ENCODE measurements at regions not wholly inside any gene's neighbourhood (a gene's known extent, or its start where the extent isn't known, plus 50 kb on each side); places are given as distances from the start of the nearest gene placed in this dataset.

- POLR2A ChIA-PET: no interaction called here
These were observed 79.0 kb upstream of the NFE2L3 start for GRCh38 chr7:26073041-26073440.

More at GRCh38 chr7:26073041-26073440, 79.0 kb upstream of the NFE2L3 start:
- Histone ChIP-seq H3K27me3 (ENCODE audit: control insufficient read depth in 2 of 2, insufficient read depth in 2 of 2, low read length in 2 of 2) (peaks cover 11 to 19% of the 10 kb centered on the region in 2 experiments), H4K20me1 (replicated peaks; ENCODE audit: control insufficient read depth, extremely low read depth, insufficient read depth, low read length) (no peaks in the 10 kb centered on the region), H3K9me1 (replicated peaks; ENCODE audit: control insufficient read depth, extremely low read depth, insufficient read depth, low read length) (no peaks in the 10 kb centered on the region), H3K4me2 (ENCODE audit: insufficient read depth, low read length) (no peak overlapping the region), H3K9me3 (replicated peaks; ENCODE audit: control insufficient read depth, insufficient read depth, low read length) (no peaks in the 10 kb centered on the region), H3K4me1 (ENCODE audit: control insufficient read depth, extremely low read depth, insufficient read depth, low read length) (no peaks in the 10 kb centered on the region), H3K36me3 (ENCODE audit: control insufficient read depth in 2 of 2, extremely low read depth in 1 of 2, insufficient read depth in 2 of 2, low read length in 2 of 2) (no peaks in the 10 kb centered on the region), H3K27ac (ENCODE audit: insufficient read depth, low read depth, low read length) (no peak overlapping the region), H2AFZ (ENCODE audit: low read depth, low read length) (no peak overlapping the region), H3K79me2 (ENCODE audit: control insufficient read depth, insufficient read depth, low read length) (no peaks in the 10 kb centered on the region), H3K9ac (replicated peaks; ENCODE audit: extremely low read depth, insufficient read depth, low read length) (no peak overlapping the region), H3K4me3 (replicated peaks in 1 of 3; ENCODE audit: insufficient read depth in 1 of 3, low read depth in 1 of 3, low read length in 3 of 3) (no peak overlapping the region)
- FAIRE-seq (no peak), DNase-seq (ENCODE audit: low read depth, low spot score) (no peak)
- TF ChIP-seq MAX (IDR thresholded peaks at IDR 0.05; ENCODE audit: insufficient read depth, insufficient read length) (no peak), MYC (IDR thresholded peaks at IDR 0.05; ENCODE audit: low read depth, low read length) (no peak), POLR2A (IDR thresholded peaks at IDR 0.05; ENCODE audit: low read depth, low read length) (no peak), CTCF (IDR thresholded peaks at IDR 0.05; ENCODE audit: extremely low read depth in 1 of 2, insufficient read depth in 1 of 2, low read depth in 1 of 2, low read length in 2 of 2) (no peak), JUN (IDR thresholded peaks at IDR 0.05; ENCODE audit: borderline replicate concordance, insufficient read depth, insufficient read length, low read depth) (no peak), POLR2AphosphoS5 (IDR thresholded peaks at IDR 0.05; ENCODE audit: insufficient read depth, low read depth, low read length) (no peak), FOS (IDR thresholded peaks at IDR 0.05; ENCODE audit: borderline replicate concordance, insufficient read depth, low read length) (no peak), GATA2 (IDR thresholded peaks at IDR 0.05; ENCODE audit: insufficient read depth, insufficient read length, low read depth, low read length) (no peak), EZH2 (IDR thresholded peaks at IDR 0.05; ENCODE audit: borderline replicate concordance, low read depth, low read length, severe bottlenecking) (no peak)
- dilution Hi-C loops (cut with MboI; ENCODE audit: extremely low pct_ligation_motif_present, low sequenced_read_pairs): no loop called here
- intact Hi-C loops (cut with micrococcal nuclease): no loop called here
- no TSS peak for BruUV-seq (replicated peaks)
- CTCF ChIA-PET: interaction anchor here (0.7 to 1.8 kb wide), 2 partner anchors 18 to 292 kb away, joined by 3 to 5 read pairs; no protein-coding TSS in a partner anchor
